Parathyroid adenoma (tissue), 2 donors: ENCODE measurements at regions not wholly inside any gene's neighbourhood (a gene's known extent, or its start where the extent isn't known, plus 50 kb on each side); places are given as distances from the start of the nearest gene placed in this dataset.

Source experiments
- H2AFZ ChIP-seq: fragments of 300-600 bp; sonication (generic); one replicate; pipeline ENCODE4 v1.7.0; 2017; ENCODE audit warnings: antibody characterized with exemption, mild to moderate bottlenecking
- H3K27ac ChIP-seq: fragments of 300-600 bp; sonication (generic); one replicate; pipeline ENCODE4 v1.7.0; 2017
- H3K27me3 ChIP-seq: fragments of 300-600 bp; sonication (generic); one replicate; pipeline ENCODE4 v1.7.0; 2017; ENCODE audit warnings: low read length; ENCODE audit not compliant: control insufficient read depth, insufficient read depth
- H3K36me3 ChIP-seq: fragments of 300-600 bp; sonication (generic); one replicate; pipeline ENCODE4 v1.7.0; 2017; ENCODE audit warnings: low read length; ENCODE audit not compliant: control insufficient read depth, insufficient read depth
- H3K4me1 ChIP-seq: fragments of 300-600 bp; sonication (generic); one replicate; pipeline ENCODE4 v1.7.0; 2017; ENCODE audit warnings: control low read depth
- H3K4me2 ChIP-seq: fragments of 300-600 bp; sonication (generic); one replicate; pipeline ENCODE4 v1.7.0; 2017; ENCODE audit warnings: low read length
- H3K4me3 ChIP-seq: fragments of 300-600 bp; sonication (generic); one replicate; pipeline ENCODE4 v1.7.0; 2017; ENCODE audit warnings: low read depth, low read length
- H3K79me2 ChIP-seq: fragments of 300-600 bp; sonication (generic); one replicate; pipeline ENCODE4 v1.7.0; 2017; ENCODE audit warnings: control low read depth
- H3K9ac ChIP-seq: fragments of 300-600 bp; sonication (generic); one replicate; pipeline ENCODE4 v1.7.0; 2017; ENCODE audit warnings: mild to moderate bottlenecking
- H3K9me3 ChIP-seq: fragments of 300-600 bp; sonication (generic); one replicate; pipeline ENCODE4 v1.7.0; 2017; ENCODE audit warnings: low read length; ENCODE audit not compliant: control insufficient read depth
- TF ChIP-seq, protein P1 (sequence below): fragments of 300-600 bp; sonication (generic); IDR thresholded peaks from one replicate; pipeline ENCODE4 v1.7.0; 2017; ENCODE audit warnings: antibody characterized with exemption, mild to moderate bottlenecking
- donor health status: primary hyperparathyroidism.

DNA sequence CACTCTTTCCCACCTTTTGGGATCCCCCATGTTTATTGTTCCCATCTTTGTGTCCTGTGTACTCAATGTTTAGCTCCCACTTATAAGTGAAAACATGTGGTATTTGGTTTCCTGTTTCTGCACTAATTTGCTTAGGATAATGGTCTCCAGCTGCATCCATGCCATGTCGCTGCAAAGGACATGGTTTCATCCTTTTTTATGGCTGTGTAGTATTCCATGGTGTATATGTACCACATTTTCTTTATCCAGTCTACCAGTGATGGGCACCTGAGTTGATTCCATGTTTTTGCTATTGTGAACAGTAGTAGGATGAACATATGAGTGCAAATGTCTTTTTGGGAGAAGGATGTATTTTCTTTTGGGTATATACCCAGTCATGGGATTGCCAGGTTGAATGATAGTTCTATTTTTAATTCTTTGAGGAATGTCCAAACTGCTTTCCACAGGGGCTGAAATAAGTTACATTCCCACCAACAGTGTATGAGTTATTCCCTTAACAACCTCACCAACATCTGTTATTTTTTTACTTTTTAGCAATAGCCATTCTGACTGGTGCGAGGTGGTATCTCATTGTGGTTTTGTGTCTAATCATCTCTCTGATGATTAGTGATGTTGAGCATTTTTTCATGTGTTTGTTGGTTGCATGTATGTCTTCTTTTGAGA is 55.7 kb upstream of the MEDAG start:
- Histone ChIP-seq H3K36me3 (no peaks in the 10 kb centered on the region), H3K4me3 (no peak overlapping the region), H3K9me3 (no peaks in the 10 kb centered on the region), H3K4me2 (no peak overlapping the region), H3K79me2 (no peaks in the 10 kb centered on the region), H3K9ac (no peak overlapping the region), H3K4me1 (no peaks in the 10 kb centered on the region), H3K27ac (no peak overlapping the region), H3K27me3 (no peaks in the 10 kb centered on the region), H2AFZ (no peak overlapping the region)
- TF ChIP-seq, protein P1, sequence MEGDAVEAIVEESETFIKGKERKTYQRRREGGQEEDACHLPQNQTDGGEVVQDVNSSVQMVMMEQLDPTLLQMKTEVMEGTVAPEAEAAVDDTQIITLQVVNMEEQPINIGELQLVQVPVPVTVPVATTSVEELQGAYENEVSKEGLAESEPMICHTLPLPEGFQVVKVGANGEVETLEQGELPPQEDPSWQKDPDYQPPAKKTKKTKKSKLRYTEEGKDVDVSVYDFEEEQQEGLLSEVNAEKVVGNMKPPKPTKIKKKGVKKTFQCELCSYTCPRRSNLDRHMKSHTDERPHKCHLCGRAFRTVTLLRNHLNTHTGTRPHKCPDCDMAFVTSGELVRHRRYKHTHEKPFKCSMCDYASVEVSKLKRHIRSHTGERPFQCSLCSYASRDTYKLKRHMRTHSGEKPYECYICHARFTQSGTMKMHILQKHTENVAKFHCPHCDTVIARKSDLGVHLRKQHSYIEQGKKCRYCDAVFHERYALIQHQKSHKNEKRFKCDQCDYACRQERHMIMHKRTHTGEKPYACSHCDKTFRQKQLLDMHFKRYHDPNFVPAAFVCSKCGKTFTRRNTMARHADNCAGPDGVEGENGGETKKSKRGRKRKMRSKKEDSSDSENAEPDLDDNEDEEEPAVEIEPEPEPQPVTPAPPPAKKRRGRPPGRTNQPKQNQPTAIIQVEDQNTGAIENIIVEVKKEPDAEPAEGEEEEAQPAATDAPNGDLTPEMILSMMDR = no peak

DNA sequence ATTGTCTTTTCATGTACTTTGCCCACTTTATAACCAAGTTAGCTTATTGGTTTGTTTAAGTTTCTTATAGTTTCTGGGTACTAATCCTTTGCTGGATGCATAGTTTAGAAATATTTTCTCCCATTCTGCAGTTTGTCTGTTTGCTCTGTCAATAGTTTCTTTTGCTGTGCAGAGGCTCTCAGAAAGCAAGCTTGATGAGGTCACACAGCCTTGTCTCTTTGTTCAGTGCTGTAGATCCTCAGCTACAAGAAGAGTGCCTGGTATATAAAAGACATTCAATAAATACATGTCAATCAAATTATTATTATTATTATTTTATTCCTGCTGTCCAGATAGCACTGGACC is 55.2 kb upstream of the MEDAG start:
- no peaks in the 10 kb centered on the region for H3K27me3 ChIP-seq
- H3K36me3 ChIP-seq = no peaks in the 10 kb centered on the region
- no peak overlapping the region for H3K4me3 ChIP-seq
- no peak overlapping the region for H2AFZ ChIP-seq
- TF ChIP-seq, protein P1 = no peak
- H3K27ac ChIP-seq = no peak overlapping the region
- H3K9me3 ChIP-seq = no peaks in the 10 kb centered on the region
- no peaks in the 10 kb centered on the region for H3K4me1 ChIP-seq
- H3K4me2 ChIP-seq = no peak overlapping the region
- H3K79me2 ChIP-seq = no peaks in the 10 kb centered on the region
- no peak overlapping the region for H3K9ac ChIP-seq

DNA sequence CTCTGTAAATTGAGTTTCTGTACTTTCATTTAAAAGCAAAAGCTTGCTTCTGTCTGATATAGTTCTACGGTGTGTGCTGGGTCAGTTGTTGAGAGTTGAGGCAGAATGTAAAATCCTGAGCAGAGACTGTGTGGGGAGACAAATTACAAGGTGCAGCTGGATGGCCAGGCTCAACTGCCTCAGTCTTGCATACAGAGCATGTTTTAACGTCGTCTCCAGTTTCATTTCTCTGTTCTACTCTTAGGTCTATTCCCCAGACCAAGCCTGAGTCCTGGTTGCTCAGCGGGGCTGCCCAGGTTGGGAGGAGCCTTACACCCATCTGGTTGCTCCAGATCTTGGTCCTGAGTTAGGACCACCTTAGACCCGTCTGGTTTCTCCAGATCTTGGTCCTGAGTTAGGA is 54.4 kb upstream of the MEDAG start:
- H3K9me3 ChIP-seq = no peaks in the 10 kb centered on the region
- H3K4me2 ChIP-seq = no peak overlapping the region
- H3K4me1 ChIP-seq = no peaks in the 10 kb centered on the region
- H3K36me3 ChIP-seq = no peaks in the 10 kb centered on the region
- no peak overlapping the region for H3K27ac ChIP-seq
- H2AFZ ChIP-seq = no peak overlapping the region
- H3K9ac ChIP-seq = no peak overlapping the region
- TF ChIP-seq, protein P1 = no peak
- H3K27me3 ChIP-seq = no peaks in the 10 kb centered on the region
- H3K79me2 ChIP-seq = no peaks in the 10 kb centered on the region
- no peak overlapping the region for H3K4me3 ChIP-seq

DNA sequence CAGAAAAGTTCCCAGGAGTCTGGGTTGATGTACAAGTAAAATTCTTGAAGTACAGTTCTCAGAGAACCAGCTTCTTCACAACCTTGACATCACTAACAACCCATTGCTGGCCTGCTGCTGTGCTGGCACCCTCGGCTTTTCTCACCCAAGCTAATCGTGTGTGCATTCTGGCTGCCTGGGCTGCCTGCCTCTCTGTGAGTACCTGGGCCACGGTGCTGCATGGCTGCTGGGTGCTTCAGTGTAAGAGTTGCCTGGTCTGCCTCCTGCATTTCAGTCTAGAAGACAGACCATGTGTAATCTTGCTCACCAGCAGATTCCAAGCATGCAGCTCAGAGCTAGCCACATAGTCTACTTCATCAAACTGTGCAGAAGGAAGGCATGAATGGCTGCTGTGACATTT is 50.5 kb upstream of the MEDAG start:
- H3K9ac ChIP-seq = no peak overlapping the region
- no peaks in the 10 kb centered on the region for H3K79me2 ChIP-seq
- H3K4me1 ChIP-seq = peaks cover 18% of the 10 kb centered on the region
- H3K4me3 ChIP-seq = no peak overlapping the region
- no peaks in the 10 kb centered on the region for H3K9me3 ChIP-seq
- H2AFZ ChIP-seq = no peak overlapping the region
- H3K27me3 ChIP-seq = no peaks in the 10 kb centered on the region
- no peak overlapping the region for H3K27ac ChIP-seq
- no peaks in the 10 kb centered on the region for H3K36me3 ChIP-seq
- H3K4me2 ChIP-seq = no peak overlapping the region
- TF ChIP-seq, protein P1 = no peak
